Fibroblast of gingiva (primary cell): ENCODE measurements at regions not wholly inside any gene's neighbourhood (a gene's known extent, or its start where the extent isn't known, plus 50 kb on each side); places are given as distances from the start of the nearest gene placed in this dataset.
A peak's percentile ranks its signal among the peaks of the same experiment; 100 is the strongest.

Experiments
- DNase-seq: peaks from one replicate; pipeline ENCODE4 v3.0.0-alpha.2; 2011; ENCODE audit warnings: low read depth

DNA sequence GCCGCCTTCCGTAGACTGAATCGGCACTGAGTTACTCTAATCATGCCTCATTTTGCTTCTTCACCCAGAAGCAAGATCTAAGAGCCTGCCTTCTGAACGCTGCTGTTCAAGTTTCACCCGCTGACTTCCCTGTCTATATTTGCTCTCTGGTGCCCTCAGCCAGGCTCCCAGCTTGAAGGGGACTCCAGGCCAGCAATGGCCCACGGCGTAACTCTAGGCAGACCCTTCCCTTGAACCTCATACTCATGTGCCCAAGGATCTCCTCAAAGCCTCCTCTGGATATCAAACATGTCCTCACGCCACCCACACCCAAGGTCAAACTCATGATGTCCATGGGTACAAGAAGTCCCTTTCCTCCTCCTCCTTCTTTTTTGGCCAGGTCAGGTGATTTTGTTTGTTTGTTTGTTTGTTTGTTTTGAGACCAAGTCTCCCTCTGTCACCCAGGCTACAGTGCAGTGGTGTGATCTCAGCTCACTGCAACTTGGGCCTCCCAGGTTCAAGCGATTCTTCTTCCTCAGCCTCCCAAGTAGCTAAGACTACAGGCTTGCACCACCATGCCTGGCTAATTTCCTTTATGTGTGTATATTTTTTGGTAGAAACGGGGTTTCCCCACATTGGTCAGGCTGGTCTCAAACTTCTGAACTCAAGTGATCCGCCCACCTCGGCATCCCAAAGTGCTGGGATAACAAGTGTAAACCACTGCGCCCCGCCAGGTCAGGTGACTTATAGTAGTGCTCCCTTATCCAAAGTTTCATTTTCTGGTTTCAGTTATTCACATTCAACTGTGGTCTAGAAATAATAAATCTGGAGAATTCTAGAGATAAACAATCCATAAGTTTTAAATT is 239.0 kb downstream of the SYK start:
- DNase-seq: no peak

GRCh38 chr9:91042024-91042423 is 240.4 kb downstream of the SYK start:
- DNase-seq: no peak

DNA sequence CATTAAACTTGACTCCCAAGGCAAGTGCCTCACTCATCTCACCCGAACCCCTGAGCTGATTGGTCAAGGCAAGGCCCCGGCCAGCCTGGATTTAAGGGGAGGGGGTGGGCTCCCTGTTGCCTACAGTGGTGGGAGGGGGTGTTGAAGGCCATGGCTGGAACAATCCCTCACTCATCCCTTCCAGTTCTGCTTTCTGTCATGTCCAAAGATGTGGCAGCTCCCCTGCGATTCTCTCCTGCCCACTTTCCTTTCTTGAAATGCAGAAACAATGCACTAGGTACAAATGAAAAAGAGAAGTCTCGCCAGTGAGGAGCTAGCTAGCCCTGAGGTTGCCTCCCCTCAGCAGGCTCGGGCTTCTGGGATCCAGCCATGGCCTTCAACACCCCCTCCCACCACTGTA is 240.9 kb downstream of the SYK start:
- DNase-seq: no peak

- DNase-seq: no peak
These were observed 241.6 kb downstream of the SYK start for GRCh38 chr9:91043056-91043810.

GRCh38 chr9:91043811-91044175 is 242.2 kb downstream of the SYK start:
- no peak for DNase-seq

- no peak for DNase-seq
These were observed 242.7 kb downstream of the SYK start for GRCh38 chr9:91044354-91044753.

DNA sequence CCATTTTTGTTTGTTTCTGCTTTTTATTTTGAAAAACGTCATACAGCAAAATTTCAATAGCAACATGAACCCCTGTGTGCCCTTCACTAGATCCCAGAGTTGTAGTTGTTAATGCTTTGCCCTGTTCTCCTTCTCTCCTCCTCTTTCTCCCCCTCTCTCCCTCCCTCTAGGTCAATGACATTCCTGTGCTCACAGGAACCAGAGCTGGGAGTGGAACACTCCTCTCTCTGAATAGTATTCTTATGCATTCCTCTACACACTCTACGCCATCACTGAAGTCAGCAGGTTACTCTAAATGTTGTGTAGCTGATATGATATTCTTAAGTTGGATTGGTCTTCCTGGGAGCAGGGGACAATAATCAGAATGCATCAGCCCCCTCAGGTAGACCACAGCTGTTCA is 243.4 kb downstream of the SYK start:
- DNase-seq: no peak

DNA sequence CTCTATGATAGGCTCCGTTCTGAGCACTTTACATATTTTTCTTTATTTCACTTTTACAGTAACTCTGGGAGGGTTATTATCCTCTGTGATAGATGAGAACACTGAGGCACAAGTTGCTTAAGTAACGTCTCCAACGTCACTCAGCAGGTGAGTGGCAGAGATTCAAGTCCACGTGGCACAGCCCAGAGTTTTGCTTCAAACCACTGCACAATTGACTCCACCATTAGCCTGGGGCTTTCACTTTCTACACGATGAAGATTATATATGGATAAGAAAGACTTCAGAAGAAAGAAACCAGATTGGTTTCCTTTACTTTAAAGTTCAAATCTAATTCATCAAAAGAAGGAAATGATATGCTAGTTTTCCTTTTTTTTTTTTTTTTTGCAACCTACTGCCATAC is 245.9 kb downstream of the SYK start:
- DNase-seq: no peak

DNA sequence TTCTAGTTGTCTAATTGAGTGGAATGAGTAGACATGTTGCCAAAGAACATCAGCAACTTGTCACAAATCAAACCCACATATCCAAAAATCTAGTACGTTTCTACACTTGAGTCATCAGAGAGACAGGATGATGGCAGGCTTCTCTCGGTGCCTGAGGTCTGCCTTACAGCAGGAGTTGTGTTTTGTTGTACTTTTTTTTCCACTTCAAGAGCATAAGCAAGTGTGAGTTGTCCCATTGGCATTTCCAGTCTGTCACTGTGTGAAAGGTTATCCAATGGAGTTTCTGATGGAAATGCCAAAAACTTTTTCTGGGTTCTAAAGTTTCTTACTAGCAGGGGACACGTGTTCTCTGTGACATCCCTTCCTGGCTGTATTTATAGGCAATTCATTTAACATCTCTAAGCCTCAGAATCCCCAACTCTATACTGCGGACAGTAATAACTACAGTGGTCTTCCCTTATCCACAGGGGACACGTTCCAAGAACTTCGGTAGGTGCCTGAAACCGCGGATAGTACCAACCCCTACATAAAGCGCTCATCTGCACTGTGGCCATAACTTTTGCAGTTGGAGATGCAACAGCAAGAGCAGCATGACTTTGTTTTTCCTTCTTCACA is 246.5 kb downstream of the SYK start:
- DNase-seq: peak; percentile 91

DNA sequence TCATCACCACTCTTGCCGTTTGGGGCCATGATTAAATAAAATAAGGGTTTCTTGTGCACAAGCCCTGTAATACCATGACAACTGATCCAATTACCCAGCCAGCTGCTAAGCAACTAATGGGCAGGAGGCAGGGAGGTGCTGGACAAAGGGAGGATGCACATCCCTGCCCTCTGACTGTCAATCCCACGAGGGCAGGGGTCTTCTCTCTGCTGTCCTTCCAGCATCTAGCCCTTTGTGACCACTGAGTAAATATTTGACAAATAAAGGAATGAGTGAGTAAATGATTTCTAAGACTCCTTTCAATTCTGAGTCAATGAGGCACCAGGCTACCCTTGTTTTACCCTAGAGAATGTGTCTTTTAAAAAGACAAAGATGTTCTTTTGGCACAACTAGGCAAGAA is 247.1 kb downstream of the SYK start:
- no peak for DNase-seq

GRCh38 chr9:91053824-91054223 is 252.2 kb downstream of the SYK start:
- DNase-seq: no peak

DNA sequence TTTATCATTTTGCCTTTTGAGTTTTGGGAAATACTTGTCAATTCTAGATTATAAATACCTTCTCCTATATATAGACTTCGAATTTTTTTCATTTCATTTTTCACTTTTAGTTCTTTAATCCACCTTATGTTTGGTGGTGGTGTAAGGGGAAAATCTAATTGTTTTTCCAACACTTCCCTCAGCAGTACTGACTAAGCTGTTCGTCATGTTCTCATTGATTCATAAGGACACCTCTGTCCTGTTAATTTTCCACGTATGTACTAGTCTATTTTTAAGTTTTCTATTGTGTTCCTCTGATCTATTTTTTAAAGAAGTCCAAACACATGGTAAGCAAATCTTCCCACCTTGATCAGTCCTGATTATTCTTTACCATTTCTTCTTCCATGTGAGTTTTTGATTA is 254.2 kb downstream of the SYK start:
- no peak for DNase-seq

DNA sequence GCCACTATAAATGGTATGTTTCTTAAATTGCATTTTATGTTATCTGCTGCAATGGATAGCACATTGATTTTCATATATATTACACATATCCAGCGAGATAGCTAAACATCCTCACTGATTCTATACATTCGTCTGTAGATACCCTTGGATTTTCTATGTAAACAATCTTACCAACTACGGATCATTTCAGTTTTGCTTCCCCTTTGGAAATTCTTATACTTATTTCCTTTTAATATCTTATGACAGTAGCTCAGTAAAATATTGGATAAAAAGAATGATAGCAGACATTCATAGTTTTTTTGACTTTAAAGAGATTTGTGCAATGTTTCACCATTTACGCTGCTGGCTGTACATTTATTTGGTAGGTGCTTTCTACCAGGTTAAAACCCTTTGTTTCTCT is 254.9 kb downstream of the SYK start:
- DNase-seq: no peak

GRCh38 chr9:91056917-91057316 is 255.3 kb downstream of the SYK start:
- no peak for DNase-seq

DNA sequence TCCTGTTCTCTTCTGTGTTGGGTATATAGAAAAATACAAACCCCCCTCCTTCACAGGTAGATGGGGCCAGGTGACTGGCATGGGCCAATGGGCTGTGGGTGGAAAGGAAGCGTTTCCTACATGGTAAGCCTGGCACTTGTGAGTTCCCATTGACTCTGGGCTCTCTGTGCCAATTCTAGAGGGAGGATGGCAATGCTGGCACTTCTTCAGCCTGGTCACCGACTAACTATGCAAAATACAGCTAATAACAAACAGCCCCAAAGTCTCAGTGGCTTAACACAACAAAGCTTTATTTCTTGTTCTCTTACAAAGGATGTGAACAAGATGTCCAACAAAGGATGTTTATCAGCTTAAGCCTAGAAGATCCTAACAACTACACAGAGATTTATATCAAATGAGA is 258.1 kb downstream of the SYK start:
- peak; percentile 91 for DNase-seq

- peak; percentile 99 for DNase-seq
These were observed 259.1 kb downstream of the SYK start for GRCh38 chr9:91060520-91061343.

- no peak for DNase-seq
These were observed 259.9 kb downstream of the SYK start for GRCh38 chr9:91061506-91061905.

DNA sequence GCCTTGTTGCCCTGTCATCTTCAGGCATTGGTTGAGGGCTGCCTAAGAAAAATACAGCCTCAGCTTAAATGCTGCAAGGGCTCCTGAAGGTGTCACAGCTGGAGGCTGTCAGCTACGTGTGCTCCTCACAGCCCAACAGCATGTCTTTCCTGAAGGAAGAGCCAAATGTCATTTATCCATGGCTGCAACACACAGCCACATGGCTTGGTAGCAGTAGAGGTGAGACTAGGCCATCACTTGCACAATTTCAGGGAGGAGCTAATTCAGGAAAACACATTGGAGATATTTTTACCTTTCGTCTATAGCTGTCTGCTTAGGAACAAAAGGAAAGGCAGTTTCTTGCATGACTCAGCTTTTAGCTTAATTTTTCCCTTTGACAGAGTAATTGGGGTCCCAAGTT is 260.7 kb downstream of the SYK start:
- DNase-seq: no peak

- DNase-seq: no peak
These were observed 261.9 kb downstream of the SYK start for GRCh38 chr9:91063471-91063870.

DNA sequence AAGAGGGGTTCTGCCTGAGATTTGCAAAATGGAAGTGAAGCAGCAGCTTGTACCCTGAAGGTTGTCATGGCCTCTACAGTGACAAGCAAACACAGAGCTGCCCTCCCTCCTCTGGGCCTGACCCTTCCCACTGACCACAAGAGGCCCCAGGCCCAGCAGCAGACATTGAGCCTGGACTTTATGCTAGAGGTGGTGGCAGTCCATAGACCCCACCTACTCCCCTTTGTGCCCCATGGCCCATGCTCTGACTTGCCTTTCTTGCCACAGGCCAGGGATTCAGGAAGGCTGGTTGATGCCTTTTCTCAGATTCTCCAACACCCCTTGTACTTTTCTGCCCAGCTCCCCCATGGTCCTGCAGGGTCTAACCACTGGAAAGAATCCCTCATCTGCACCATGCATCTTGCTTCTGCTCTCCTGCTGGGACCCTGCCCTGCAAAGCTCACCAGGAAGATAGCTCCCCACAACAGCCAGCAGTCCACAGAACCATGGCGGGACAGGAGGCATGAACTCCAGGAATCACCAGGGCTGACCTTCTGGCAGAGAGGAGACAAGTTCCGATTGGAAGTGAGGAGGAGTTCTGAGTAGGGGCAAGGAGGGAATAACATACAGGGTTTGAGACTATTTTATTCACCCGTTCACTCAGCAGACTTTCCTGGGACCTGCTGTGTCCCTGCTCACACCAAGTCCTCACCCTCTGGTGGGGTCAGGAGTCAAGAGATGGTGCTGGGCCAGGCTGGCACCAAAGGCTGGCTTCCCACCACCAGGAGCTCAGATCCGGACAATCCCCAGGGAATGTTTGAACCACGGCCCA is 263.8 kb downstream of the SYK start:
- no peak for DNase-seq

GRCh38 chr9:91066042-91066415 is 264.4 kb downstream of the SYK start:
- no peak for DNase-seq

DNA sequence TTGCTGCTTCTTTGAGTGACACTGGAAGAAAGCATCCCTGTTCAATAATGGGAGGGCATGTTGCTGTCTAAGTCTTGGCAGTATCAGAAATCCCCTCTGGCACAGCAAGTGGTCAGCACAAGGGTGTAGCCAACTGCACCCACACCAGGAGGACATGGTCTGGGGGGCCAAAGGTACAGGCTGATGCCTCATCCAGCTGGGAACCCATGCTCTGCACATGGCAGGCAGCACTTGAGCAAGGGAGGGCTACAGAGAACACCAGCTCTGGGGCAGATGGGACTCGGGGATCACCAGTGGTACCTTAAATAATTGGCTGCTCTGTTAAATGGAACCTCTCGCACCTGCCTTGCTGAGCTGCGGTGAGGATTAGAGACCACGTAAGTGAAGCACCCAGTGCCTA is 265.2 kb downstream of the SYK start:
- no peak for DNase-seq
